ENCODE measurements at regions not wholly inside any gene's neighbourhood (a gene's known extent, or its start where the extent isn't known, plus 50 kb on each side); places are given as distances from the start of the nearest gene placed in this dataset.

DNA sequence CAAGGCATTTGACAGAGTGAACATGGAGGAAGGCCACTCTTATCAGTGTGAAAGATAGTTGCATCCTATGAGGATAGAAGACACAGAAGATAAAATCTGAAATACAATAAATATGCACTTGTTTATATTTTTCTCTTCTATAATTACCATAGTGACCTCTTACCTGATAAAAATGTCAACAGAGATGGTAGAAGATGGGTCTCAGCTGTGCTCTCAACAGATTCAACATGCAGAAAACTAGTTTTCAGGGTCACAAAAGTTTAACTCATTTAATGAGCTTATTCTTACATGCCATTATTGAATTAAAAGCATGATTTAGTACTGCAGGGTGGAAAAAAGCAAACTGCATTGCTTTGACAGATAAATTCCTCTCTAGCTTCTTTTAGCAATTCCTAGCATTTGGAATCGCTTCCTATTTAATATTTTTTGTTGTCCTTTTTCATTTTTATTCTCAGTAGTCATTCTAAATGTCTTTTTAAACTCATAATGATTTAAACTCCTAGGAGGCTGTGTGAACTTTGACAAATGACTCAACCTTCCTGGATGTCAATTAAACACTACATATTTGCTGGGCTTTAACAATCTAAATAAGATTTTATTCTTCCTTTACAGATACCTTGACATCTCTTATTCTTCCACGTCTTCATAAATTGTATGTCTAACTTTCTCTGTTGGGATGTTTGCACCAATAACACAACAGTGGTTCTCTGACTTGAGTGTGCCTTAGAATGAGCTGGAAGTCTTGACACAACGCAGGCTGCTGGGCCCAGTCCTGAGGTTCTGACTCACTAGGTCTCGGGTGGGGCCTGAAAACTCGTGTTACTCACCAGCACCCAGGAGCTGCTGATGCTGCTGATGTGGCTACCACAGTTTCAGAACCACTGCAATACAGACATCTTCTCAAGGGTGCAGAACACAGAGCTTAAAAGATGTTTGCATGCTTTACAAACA lies 565.5 kb upstream of the IGFBP3 start:
- in situ Hi-C loops (cut with MboI; ENCODE audit: low sequenced_read_pairs): no loop called here

- in situ Hi-C loops (cut with MboI; ENCODE audit: low sequenced_read_pairs): no loop called here
These were observed 564.5 kb upstream of the IGFBP3 start for GRCh38 chr7:46485481-46486065.

DNA sequence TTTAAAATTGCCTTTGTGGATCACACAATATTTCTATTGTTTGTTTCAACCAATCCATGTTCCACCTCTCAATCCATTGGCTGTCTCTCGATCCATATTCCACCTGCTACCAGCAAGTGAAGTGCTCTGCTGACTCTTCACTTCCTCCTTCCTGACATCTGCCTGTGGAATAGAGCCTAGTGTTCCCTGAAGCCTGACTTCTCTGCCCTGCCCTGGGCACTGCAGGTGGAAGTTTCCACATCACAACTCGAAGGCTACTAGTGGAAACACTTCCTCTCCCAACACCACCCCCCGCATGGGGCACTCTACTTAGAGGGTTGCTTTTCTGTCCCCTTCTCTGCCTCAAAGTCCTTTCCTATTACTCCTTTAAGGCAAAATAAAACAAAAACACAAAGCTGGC lies 563.8 kb upstream of the IGFBP3 start:
- in situ Hi-C loops (cut with MboI; ENCODE audit: low sequenced_read_pairs): no loop called here

- in situ Hi-C loops (cut with MboI; ENCODE audit: low sequenced_read_pairs): no loop called here
These were observed 559.5 kb upstream of the IGFBP3 start for GRCh38 chr7:46480619-46481018.

DNA sequence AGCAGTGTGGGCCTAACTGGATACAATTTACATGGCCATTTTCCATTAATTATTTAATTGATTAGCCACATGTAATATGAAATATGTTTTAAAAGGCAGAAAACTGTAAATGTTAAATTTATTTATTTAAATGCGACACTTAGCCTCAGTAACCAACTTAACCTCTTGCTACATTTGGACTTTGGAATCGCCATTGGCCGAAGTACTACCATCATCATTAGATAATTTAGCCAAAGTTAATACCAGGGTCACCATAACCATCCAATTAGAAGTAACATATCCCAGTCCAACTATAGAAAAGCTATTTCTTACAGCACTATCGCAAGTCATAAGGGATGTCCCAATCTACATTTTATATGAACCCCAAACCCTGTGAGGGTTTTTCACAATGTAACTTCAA lies 558.6 kb upstream of the IGFBP3 start:
- in situ Hi-C loops (cut with MboI; ENCODE audit: low sequenced_read_pairs): no loop called here

DNA sequence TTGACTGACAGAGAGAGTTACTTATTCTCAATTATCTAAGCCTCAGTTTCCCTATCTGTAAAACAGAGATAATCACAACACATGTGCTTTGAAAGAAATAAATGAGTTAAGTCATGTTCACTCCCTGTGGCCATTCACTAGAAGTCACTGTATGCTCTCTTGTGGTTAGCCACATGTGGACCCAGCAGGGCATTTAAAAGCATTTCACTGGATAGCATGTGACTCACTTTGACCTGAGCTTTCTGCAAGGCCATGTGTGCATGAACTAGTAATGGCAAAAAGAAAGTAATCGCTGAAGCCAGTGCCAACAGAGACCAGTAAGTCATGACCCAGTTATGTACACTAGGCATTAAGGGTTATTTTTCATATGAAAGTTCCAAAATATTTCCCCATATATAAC lies 557.0 kb upstream of the IGFBP3 start:
- in situ Hi-C loops (cut with MboI; ENCODE audit: low sequenced_read_pairs): no loop called here

- in situ Hi-C loops (cut with MboI; ENCODE audit: low sequenced_read_pairs): no loop called here
These were observed 547.8 kb upstream of the IGFBP3 start for GRCh38 chr7:46468753-46469356.

- in situ Hi-C loops (cut with MboI; ENCODE audit: low sequenced_read_pairs): no loop called here
These were observed 542.1 kb upstream of the IGFBP3 start for GRCh38 chr7:46463170-46463569.

DNA sequence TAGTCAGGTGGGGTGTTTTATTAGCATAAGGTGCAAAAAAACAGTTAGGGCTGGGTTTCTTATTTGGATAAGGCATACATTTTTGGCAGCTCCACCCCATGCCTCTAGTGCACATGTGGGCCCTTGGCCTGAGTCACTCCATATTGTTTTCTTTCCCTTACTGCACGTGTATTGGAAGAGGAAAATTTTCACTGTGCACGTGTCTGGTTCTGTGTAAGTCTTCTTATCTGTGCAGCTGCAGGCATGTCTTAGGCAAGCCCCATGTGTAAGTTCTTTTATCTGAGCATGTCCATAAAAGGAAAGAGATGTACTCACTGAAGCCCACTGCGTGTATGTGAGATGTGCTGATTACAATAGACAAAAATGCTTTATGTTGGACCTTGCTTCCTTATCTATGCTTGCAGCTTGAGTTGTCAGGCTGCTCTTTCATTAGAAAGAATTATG lies 540.3 kb upstream of the IGFBP3 start:
- in situ Hi-C loops (cut with MboI; ENCODE audit: low sequenced_read_pairs): no loop called here

- in situ Hi-C loops (cut with MboI; ENCODE audit: low sequenced_read_pairs): no loop called here
These were observed 538.9 kb upstream of the IGFBP3 start for GRCh38 chr7:46459942-46460341.

DNA sequence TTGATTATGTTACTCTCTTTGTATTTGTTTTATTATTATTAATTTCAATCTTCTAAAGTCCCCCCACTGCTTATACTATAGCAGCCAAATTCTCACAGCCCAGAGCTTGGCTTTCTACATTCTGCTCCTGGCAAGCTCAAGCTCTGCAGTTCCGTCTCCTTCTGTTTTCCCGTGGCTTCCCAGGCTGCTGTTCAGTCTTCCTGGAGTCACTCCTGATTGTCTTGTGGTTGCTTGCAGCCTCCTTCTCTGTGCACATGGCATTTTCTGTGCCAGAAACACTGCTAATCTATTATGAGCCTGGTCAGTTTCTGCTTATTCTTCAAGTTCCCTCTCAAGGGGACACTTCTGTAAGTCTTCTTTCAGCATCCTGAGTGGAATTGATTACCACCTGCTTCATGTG lies 533.7 kb upstream of the IGFBP3 start:
- in situ Hi-C loops (cut with MboI; ENCODE audit: low sequenced_read_pairs): no loop called here

- in situ Hi-C loops (cut with MboI; ENCODE audit: low sequenced_read_pairs): no loop called here
These were observed 531.6 kb upstream of the IGFBP3 start for GRCh38 chr7:46452561-46453135.

GRCh38 chr7:46451846-46452245 lies 530.8 kb upstream of the IGFBP3 start:
- in situ Hi-C loops (cut with MboI; ENCODE audit: low sequenced_read_pairs): no loop called here

DNA sequence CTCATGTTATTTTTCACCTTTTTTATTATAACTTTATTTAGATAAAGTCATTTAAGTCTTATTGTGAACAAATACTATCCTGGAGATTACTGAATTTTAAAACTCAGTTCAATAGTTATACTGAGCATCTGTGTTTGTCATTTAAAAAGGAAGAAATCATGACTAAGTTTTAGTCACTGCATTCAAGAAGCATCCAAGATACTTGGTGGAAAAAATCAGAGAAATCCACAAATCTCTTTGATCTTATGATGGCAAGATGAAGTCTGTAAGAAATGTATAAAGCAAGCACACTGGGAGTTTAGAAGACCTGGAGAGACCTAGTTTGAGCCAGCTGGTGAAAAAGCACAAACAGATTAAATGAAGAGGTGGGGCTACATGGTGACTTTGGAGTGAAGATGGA lies 529.8 kb upstream of the IGFBP3 start:
- in situ Hi-C loops (cut with MboI; ENCODE audit: low sequenced_read_pairs): no loop called here

DNA sequence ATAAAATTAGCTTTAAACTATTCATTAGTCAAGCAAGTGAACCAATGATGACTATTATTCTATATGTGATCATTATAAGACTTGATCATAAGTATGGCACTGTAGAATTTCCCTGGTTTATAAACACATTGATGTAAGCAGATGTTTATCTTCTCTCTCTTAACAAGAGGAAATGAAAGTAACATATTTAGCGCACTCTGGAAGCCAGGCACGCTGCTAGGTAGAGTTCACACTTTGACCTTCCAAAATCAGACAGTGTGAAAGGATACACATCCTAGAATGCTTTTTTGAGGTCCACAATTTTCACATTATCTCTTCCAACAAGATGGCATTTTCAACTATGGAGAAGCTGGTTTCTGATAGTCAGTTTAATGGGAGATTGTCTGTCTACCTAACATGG lies 529.4 kb upstream of the IGFBP3 start:
- in situ Hi-C loops (cut with MboI; ENCODE audit: low sequenced_read_pairs): no loop called here

- in situ Hi-C loops (cut with MboI; ENCODE audit: low sequenced_read_pairs): no loop called here
These were observed 528.7 kb upstream of the IGFBP3 start for GRCh38 chr7:46449743-46450142.

DNA sequence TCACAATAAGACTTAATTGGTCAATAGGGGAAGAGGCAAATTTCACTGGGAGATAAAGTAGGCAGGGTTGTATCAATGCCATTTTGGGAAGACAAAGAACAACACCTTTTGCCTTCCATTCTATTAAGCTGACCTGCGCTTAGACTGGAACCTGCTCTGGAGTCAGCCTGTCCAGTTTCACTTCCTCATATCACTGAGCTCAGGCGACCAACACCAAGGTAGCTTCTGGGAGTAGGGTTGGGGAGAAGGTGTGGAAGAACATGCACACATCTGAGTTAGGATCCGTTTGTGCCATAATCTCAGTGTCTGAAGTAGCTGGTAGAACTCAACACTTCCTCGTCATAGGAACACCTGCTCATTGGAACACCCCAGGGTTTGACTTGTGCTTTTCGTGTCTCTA lies 527.4 kb upstream of the IGFBP3 start:
- in situ Hi-C loops (cut with MboI; ENCODE audit: low sequenced_read_pairs): no loop called here

- in situ Hi-C loops (cut with MboI; ENCODE audit: low sequenced_read_pairs): no loop called here
These were observed 525.1 kb upstream of the IGFBP3 start for GRCh38 chr7:46446151-46446550.

DNA sequence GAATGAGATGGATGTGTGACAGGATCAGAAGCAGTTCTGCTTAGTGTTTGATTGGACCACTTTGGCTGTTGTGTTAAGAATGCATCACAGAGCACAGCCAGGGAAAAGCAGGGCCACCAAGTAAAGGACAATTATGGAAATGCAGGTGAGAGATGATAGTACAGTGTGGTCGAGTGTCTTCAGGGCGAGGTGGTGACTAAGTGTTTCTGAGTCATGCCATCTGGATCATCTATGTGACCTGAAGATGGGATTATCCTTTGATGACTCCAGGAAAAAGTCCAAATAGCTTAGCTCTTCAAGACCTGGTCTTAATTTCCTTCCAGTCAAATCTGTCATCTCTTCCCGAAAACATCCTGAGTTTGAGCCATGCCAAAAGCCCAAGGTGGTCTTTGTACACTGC lies 523.2 kb upstream of the IGFBP3 start:
- in situ Hi-C loops (cut with MboI; ENCODE audit: low sequenced_read_pairs): no loop called here

DNA sequence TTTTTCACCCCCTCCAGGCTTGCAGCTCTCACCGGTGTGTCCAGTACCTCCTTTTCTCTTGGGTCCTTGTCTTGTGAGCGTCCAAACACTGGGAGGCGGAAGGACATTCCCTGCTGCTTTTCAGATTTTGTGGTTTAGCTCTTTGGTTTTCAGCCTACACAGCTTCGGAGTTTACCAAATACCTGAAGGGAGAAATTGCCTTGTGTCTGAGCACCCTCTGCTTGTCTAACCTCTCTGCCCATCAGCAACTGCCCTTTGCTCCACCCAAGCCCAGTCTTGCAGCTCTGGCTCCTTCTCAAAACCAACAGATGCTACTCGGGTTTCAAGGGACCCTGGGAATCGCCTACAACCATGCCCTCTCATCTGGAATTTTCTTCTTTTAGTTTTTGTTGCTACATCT lies 519.1 kb upstream of the IGFBP3 start:
- in situ Hi-C loops (cut with MboI; ENCODE audit: low sequenced_read_pairs): no loop called here

- in situ Hi-C loops (cut with MboI; ENCODE audit: low sequenced_read_pairs): no loop called here
These were observed 511.6 kb upstream of the IGFBP3 start for GRCh38 chr7:46432708-46433107.

DNA sequence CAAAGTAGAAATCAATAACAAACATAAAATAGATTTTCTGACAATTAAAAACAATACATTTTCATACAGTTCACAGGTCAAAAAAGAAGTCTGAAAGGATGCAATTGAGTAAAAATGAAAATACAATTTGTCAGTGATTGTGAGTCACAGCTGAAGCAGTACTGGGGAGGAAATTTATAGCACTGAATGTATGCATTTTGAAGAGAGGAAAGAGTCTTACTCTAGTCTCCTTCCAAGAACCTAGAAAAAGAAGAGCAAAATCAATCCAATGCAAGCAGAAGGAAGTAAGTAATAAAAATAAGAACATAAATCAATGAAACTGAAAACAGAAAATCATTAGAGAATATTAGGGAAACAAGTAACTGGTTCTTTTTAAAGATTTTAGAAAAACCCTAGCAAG lies 507.2 kb upstream of the IGFBP3 start:
- in situ Hi-C loops (cut with MboI; ENCODE audit: low sequenced_read_pairs): no loop called here

Data from HL-60/S4 treated with retinoic acid at 250 ng/mL for 4 days and 3 days (cell line).